NCI-H2107 (cell line): ENCODE measurements at regions not wholly inside any gene's neighbourhood (a gene's known extent, or its start where the extent isn't known, plus 50 kb on each side); places are given as distances from the start of the nearest gene placed in this dataset.
"Not testable (repeated sequence)": the region's sequence is repeated elsewhere in the genome, so short reads cannot be mapped to it uniquely, and the experiment has no call there.

Experiments
- DNase-seq: peaks from one replicate; lab custom pipeline; 2025; lab: John Stamatoyannopoulos, UW

DNA sequence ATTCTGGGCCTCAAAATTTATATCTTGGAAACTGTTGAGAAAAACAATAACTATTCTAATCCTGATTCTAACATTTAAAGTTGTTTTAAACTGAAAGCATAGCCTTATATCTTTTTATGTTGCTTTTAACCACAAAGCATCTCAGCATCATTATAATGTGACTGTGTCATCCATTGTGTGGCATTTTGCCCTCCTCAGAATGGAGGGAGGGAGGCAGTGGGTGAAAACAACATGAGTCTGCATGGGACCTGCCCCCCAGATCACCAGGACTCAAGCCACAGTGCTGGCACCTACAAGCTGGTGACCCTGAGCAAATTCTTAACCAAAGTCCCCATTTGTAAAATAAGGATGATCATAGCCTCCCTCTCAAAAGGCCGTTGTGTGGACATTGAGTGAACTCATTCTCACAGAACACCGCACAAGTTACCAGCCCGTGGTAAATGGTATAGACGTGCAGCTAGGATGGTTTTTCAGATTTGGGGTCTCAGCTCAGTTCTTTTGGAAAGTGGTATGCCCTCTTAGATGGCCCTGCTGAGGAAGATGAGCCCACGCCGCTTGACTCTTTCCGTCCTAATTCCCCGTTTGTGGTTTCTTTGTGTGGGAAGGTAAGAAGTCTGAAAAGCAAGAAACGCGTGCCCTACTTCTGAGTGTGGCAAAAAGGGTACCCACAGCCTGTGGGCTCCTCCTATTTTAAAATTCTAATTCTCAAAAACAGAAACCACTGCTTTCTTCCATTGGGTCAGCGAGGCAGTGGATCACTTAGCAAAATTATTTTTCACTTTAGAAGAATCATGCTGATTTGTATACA, 305.0 kb upstream of the ID2 start:
- no peak for DNase-seq

DNA sequence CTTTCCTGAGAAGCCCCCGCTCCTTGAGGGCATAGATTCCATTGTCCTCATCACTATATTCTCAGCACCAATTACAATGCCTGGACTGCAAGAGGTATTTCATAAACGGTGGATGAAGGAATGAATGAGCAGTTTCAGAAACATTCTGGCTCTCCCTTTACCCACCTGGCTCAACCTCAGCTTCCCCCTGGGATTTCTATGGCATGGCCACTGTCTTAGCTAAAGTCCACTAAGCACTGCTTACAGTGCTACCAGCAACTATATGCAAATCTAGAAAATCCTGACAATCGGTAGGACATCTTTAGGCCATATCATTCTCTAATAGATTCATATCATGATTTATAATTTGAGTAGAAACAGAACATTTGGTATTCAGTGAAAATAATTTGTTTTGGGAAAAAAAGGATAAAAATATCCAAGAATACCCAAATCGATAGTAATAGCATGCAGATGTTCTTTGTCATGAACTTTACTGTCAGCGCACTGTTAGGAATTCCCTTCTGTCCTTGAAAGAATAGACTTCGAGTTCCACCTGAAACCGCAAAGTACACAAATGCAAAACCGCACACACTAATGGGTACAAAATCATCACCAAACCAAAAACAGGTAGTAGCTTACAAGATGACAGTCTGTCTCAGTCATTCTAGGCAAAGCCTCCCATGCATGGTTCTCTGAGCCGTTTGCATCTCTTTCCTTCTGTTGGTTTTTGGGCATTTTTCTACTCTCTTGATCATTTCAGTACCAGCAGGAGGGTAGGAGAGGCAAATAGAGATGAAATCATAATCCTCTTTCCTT, 303.6 kb upstream of the ID2 start:
- no peak for DNase-seq

DNA sequence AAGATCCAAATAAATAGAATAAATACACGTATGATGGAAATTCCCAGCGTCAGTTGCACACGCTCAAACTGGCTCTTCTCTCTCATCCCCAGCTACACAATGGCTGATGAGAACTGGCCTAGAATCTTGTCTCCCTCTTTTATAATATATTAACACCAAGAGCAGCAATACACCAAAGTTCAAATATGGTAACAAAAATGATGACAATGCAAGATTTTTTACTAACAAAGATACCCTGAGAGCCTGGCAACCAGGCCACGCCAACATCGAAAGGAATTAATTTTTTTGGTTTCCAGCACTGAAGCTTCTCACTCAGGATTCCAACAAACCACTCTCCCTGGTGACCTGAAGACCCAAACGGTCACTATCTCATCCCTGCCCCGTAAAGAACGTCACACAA, 302.7 kb upstream of the ID2 start:
- DNase-seq: no peak

DNA sequence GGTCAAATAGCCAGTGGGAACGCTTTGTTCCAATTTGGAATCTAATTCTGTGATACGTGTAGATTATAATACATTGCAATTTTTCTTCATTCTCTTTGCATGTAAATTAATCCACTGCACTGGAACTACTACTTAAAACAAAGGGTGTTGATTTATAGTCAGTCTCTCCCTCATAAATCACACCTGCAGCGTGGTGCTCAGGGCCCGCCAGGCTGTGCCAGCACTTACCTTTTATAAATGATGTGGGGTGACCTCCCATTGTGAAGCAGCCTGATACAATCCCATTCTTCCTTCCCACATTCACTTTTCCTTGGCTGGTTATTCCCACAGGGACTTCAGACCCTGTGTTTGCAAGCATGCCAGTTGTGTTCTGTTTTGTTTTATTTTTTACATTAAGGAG, 302.3 kb upstream of the ID2 start:
- DNase-seq: no peak

DNA sequence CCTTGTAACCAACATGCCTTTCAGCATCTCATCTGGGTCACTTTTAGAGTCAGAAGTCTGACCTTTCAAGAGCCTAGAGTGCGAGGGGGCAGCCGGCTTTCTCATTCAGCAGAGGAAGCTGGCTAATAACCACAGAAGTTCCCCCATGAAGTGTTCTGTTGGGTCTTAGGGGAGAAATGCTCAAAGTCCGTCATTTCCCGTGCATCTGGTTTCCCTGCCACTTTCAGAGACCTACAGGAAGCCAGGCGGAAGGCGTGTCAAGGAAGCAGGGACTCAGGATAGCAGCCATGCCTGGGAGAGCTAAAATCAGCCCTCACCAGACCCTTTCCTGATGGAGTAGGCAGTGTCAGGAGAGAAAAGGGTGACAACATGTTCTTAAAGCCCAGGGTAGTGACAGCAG, 301.8 kb upstream of the ID2 start:
- no peak for DNase-seq

DNA sequence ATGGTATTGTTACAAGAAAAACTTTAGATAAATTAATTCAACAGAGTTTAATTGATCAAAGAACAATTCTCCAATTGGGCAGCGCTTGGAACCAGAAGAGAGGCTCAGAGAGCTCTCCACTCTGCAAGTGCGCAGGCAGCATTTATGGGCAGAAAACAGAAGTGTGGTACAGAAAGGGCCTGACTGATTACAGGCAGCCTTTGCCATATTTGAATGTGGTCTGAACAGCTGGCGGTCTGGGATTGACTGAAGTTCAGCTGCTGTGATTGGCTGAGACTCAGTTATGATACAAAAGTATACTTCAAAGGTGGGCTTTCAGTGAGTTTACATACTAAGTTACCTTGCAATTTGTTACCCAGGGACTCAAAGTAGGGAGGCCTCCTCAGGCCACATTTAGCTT, 301.3 kb upstream of the ID2 start:
- no peak for DNase-seq

DNA sequence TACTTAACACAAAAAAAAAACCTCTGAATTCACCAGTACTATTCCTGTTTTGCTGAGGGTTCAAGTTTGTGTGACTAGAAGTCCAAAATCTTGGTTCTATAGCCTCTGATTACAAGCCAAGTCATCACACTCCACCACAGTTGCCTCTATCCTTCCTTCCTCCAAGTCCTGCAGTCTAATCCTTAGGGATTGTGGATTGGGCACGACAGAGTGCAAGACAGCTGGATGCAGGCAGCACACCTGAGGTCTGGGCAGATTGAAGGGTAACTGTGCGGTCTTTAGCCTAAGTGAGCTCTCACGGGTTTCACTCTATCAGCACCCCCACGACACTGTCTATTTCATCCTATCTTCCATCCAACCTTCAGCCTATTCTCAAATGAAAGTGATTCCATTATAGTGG, 299.4 kb upstream of the ID2 start:
- no peak for DNase-seq

DNA sequence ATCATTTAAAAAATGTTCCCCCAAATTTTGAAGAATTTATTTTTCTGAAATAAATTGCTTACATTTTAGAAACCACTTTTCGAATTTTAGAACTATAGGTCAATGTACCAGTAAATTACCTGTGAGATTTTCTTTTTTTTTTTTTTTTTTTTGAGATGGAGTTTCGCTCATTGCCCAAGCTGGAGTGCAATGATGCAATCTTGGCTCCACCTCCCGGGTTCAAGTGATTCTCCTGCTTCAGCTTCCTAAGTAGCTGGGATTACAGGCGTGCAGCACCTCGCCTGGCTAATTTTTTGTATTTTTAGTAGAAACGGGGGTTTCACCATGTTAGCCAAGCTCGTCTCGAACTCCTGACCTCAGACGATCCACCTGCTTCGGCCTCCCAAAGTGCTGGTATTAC, 295.1 kb upstream of the ID2 start:
- not testable (repeated sequence) for DNase-seq

DNA sequence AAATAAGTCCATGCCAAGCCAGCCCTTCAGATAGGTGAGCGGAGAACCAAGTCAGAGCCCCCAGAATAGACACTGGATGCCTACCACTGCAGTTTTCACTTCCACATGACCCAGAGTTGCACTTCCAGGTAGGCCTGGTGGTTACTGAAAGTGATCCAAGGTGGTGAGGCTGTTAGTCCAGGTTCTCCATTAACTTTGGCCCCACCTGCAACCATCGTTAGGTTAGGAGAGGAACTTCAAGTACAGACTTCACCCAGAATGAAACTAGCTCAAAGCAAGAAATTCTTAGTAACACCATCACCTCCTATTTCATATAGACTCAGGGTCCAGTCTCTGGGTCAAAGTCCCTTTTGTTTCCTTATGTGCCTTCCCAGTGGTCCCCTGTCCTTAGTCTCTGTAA, 293.1 kb upstream of the ID2 start:
- DNase-seq: no peak

DNA sequence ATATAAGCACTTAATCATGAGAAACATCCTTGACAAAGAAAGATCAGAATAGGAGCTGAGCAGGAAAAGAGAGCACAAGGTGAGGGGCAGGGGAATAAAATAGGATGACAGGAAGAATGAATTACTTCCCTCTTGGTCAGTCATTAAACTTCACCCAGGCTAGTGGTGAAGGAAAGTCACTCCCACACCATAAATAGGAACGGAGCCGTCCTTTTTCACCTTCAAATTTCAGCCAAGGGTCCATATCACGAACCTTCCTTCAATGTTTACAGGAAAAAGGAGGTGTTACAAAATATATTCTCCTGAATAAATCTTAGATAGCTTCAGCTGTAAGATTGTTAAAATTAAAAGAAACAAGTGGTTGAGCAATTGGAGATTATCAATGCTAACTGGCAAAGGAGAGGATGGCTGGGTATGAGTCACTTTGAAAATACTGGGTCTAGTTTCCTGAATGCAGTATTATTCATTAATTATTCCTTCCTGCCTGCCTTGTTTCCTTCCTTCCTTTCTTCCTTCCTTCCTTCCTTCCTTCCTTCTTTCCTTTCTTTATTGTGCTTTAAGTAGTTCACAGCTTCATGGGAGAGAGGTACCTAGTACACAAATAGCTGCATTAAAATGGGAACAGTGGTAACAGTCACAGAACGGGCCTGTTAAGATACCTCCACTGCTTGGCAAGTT, 292.3 kb upstream of the ID2 start:
- no peak for DNase-seq

DNA sequence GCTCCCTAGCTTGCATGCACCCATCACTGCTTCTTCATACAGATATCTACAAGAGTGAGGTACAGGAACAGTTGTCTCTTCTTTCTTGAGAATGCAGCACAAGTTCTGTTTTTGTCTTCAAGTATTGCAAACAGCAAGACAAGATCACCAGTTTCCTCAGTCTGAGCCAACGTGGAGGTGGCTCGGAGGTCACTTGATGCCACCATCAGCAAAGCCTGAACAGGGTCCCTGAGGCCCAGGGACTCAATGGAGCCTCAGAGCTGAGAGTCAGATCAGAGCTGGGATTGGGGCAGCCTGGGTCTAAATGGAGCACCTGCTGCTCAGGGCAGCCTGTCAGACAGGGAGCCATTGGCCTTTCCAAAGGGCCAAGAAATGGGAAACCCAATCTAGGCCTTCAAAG, 290.7 kb upstream of the ID2 start:
- no peak for DNase-seq

DNA sequence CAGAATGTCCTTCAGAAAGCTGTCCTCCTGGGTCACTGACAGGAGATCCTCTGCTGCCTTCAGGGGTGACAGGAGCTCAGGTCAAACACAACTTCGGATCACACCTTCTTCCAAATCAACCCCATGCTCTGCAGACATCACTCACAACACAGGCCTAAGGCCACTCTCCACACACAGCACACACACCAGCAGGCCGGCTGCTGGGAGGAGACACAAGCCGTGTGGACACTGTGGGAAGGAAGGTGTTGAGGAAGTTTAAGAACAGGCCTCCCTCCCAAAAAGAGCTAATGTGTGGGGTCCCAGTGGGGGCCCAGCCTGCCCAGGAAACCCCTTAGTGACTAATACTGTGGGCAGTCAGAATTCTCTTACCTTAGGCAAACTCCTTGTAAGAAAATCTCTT, 290.3 kb upstream of the ID2 start:
- DNase-seq: no peak

DNA sequence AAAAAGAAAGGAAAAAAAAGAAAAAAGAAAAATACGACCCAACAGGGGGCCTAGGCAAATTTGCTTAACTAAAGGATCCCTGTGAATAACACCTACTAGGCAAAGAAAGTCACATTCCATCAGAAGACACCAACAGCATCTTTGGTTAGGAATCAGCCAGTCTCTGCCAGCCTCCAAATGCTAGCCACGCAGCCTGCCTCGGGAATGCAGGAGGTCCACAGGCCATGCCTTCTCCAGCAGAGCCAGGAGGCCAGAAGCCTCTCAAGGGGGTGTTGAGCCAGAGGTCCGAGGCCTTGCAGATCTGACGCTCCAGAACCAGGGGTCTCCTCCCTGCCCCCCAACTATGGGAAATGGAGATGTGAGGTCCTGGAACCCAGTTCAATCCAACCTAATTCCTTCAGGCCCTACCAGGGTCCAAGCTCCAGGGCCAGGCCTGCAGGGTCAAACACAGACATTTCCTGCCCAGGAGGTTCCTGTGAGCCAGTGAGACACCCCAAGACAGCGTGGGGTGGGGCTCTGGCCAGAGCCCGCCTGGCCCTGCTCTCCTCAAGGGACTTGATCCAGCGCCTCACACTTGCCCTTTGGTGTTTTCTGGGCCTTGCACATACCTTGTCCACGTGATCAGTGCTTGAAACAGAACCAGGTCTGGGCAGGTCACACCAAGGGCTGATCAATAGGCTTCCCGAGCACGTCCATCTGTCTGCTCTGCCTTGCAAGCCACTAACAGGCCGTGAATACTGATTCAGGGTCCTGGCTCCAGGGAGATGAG, 289.6 kb upstream of the ID2 start:
- no peak for DNase-seq

DNA sequence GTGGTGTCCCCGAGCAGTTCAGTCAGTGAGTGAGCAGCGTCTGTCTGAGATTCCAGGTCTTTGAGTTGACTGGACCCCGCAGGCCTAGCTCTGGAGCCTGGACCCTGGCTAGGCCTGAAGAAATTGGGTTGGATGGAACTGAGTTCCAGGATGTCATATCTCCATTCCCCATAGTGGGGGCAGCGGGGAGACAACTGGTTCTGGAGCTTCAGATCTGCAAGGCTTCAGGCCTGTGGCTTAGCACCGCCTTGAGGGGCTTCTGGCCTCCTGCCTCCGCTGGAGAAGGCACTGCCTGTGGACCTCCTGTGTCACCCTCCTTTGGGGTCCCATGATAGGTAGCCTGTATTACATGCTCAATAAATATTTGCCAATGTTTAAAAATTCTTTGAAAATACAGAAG, 288.4 kb upstream of the ID2 start:
- DNase-seq: no peak

DNA sequence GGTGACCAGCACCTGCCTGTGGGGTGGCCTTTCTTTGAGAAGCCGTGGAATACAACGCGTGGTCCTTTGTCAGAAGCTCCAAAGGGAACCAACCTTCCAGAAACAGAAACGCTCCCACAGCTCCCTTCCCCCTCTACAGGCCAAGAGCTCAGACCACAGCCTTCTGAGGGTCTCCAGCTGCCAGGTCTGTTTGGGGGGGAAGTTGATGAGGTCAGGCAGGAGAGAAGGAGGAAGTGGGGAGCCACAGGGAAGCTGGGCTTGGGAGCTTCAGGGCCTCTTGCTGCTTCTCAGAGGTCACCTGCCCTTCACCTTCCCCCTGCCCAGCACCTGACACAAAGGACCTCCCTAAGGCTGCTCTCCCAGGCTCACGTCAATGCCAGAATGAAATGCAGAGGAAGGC, 287.7 kb upstream of the ID2 start:
- DNase-seq: no peak

DNA sequence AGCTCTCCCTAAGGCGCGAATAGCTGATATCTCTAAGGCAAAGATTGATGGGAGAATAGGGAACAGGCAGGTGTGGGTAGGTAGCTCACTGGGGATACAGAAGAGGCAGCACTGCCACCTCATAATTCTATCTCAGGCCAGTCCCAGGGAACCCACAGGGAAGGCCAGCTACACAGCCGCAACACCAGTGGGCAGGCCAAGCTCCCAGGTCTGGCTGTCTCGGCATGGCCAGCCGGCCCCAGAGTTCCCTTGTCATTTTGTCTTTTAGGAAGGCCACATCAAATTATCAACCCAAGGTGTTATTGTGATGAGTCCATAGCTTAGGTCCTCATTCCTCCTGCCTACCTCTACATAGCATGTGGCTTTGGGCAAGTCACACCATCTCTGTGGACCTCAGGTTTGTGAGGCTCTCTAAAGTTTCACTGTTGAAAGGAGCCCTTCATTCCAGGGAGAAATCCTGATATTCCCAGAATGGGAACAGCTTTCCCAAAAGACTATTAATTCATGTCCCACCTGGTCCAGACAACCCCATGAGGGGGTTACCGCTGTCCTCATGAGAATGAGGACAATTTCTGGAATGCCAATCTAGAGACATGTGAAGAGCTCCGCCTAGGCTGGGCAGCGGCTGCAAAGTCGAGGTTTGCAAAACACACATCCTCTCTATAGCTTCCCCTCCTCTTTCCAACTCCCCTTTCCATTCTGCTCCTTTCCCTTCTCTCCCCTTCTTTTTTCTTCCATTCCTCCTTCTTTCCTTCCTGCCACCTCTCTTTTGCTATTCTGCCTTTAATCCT, 287.1 kb upstream of the ID2 start:
- DNase-seq: no peak

DNA sequence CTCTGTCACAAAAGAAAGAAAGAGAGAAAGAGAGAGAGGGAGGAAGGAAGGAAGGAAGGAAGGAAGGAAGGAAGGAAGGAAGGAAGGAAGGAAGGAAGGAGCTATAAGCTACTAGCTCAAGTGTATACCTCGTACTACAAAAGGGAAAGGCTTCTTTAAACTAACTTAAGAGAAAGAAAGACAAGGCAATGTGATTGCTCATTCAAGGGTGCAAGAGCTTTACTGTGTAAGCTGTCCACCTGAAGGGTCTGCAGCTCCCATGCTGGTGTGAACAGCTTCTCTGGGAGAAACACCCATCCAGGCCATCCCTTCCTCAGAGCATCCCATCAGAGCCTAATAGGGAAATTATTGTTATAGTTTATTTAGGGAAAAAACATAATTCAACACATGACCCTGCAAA, 286.1 kb upstream of the ID2 start:
- DNase-seq: no peak

DNA sequence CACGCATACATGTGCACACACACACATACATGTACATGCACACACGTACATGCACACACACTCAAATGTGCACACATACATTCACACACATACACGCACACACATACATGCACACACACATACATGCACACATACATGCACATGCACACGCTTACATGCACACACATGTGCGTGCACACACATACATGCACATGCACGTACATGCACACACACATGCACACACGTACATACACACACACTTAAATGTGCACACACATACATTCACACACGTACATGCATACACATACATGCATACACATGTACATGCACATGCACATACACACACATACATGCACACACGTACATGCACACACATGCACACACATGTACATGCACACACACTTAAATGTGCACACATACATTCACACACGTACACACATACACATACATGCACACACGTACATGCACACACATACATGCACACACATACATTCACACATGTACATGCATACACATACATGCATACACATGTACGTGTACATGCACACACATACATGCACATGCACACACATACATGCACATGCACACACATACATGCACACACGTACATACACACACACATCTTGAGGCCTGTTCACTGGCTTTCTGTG, 283.7 kb upstream of the ID2 start:
- no peak for DNase-seq

DNA sequence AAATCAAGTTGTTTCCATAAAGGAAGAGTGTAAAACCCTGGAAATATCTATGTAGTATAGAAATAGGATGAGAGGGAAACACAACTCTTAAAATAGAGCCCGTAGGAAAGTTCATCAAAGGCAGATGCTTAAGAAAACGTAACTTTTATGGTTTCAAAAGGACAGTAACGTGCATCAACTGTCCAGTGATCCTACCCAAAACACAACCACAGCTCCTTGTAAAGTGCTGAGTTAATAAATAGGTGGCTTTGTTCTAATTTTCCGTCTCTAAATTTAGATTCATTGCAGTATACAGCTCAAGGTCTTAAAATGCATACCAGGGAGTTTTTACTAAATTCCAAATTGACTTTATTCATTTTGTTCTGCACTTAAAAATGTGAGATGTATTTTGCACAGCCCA, 282.1 kb upstream of the ID2 start:
- no peak for DNase-seq

DNA sequence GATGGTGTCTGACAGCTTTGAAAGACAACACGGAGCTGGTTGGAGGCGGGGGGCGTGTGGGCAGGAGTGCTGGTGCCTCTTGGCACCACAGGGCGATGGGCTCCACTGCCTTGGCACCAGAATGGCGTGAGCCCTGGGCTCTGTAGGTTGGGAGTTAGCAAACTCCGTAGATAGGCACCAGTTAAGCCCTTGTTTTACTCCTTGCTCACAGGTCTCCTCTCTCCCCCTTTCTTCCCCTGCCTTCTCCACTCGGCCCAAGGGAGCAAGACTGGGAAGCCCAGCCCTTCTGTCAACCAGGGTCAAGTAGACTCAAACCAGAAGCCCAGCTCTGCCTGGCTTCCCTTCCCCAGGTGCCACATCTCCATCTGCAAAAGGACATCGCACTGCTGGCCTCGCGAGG, 281.7 kb upstream of the ID2 start:
- no peak for DNase-seq

DNA sequence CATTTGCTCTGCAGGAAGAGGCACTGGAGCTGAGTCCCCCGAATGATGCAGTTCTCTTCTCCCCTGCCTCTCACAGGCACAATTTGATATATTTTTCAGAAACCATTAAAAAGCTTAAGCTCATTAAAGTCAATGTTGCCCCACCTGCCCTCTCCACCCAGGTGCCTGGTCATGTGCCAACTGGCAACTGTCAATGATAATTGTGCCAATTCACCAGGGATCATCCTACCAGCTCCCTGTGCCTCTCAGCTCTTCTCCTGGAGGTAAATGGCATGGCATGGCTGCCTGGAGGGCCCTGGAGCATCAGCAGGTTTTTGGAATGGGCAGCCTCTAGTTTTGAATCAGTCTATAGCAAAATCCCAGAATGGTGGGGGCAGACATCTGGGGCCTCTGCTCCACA, 279.6 kb upstream of the ID2 start:
- DNase-seq: no peak
